Renal cortical epithelial cell (primary cell): ENCODE measurements at regions not wholly inside any gene's neighbourhood (a gene's known extent, or its start where the extent isn't known, plus 50 kb on each side); places are given as distances from the start of the nearest gene placed in this dataset.
A peak's percentile ranks its signal among the peaks of the same experiment; 100 is the strongest.
"Not testable (repeated sequence)": the region's sequence is repeated elsewhere in the genome, so short reads cannot be mapped to it uniquely, and the experiment has no call there.

Source experiments
- DNase-seq: peaks from one replicate; pipeline ENCODE4 v3.0.0-alpha.2; 2011; ENCODE audit warnings: low read depth

- DNase-seq = peak; percentile 86
Measured at GRCh38 chr12:18849080-18849479, 111.2 kb downstream of the CAPZA3 start.

- DNase-seq = no peak
Measured at GRCh38 chr12:18849761-18850160, 111.8 kb downstream of the CAPZA3 start.

GRCh38 chr12:18850752-18851151, 112.8 kb downstream of the CAPZA3 start:
- no peak for DNase-seq

- no peak for DNase-seq
Measured at GRCh38 chr12:18851271-18851670, 113.4 kb downstream of the CAPZA3 start.

DNA sequence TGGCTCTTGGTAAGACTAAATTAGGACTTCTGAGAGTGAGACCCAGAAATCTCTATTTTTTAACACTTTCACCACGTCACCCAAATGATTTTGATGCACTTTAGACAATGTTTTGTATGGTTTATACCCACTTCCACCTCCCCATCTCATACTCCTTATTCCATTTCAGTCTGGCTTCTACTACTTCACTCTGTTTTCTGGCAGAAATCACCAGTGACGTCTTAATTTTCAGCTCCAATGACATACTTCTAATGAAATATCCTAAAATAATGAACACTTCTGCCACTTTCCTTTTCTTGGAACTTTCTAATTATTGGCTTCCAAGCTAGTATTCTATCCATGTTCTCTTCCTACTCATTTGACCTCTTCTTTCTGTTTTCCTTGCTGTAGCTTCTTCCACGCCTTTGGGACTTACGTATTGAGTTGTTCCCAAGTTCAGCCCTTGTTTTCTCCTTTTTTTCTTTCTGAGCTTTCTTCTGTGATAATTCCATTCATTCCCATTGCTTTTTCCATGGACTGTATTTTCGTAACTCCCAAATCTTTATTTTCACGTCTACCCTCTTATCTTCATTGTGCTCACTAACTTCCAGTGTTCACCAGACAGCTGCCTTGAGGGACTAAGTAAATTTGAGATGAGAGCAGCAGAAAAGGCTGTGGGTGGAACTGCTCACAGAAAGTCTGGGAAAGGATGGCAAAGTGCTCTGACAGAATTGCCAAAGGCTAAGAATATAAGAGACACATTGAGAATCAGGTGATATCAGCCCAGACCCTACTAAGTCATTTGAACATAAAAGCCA, 115.8 kb downstream of the CAPZA3 start:
- no peak for DNase-seq

DNA sequence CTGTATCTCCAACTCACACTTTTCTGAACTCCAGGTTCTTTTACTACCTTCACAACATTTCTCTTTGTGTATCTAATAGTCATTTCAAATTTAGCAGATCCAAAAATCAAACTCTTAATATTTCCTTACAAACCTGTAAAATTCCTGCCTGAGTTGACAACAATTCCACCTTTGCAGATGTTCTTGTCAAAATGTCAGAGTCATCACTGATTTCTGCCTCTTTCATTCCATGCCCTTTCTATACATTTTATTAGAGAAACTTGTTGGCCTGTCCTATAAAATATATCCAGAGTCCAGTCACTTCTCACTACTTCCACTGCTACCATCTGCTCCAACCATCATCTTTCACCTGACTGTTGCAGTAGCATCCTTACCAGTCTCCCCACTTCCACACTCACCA, 119.7 kb downstream of the CAPZA3 start:
- DNase-seq = no peak

DNA sequence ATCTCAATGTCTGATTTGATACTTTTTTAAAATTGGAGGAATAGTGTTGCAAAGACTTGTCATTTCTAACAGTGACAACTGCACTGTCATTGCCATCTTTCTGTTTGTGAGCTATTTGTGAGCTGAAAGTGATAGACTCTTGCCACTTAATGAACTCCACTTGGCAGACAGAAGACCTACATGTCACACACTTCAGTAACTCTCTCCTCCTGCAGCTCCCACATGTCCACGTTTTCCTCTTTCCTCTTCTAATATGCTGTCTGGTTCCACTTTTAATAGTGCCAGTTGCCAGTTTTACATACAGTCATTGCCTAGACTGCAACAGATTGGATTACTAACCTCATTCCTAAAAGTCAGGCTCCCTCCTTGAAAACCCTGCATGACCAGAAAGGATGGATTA, 121.5 kb downstream of the CAPZA3 start:
- no peak for DNase-seq

- peak; percentile 21 for DNase-seq
Measured at GRCh38 chr12:18861287-18861858, 123.5 kb downstream of the CAPZA3 start.

DNA sequence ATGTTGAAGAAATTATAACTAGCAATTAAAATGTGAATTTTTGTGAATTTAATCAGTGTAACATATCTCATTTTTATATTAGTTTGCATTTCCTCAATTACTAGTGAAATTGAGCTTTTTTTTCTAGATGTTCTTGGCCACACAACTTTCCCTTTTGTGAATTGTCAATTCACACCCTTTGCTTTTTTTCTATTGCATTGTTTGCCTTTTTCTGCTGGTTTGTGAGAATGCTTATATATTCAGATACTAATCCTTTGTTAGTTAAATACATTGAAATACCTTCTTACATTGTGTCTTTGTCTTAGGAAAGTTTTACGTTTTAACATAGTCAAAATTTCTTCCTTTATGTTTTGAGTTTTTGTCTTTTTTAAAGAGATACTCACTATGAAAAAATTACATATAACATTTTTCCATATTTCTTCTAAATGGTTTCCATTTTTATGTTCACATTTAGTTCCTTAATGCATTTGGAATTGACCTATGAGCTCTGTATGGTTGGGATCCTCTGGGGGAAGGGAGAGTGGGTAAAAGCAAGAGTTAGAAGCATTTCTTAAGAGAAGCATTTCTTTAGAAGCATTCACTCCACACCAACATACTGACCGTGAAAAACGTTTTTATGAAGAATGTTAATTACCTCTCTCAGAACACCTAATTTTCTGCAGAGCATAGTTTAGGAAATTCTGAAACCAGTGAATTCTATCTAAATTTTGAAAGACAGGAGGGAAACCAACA, 126.0 kb downstream of the CAPZA3 start:
- DNase-seq = no peak

GRCh38 chr12:18864900-18865561, 127.1 kb downstream of the CAPZA3 start:
- DNase-seq = peak; percentile 81

- no peak for DNase-seq
Measured at GRCh38 chr12:18868717-18869116, 130.8 kb downstream of the CAPZA3 start.

DNA sequence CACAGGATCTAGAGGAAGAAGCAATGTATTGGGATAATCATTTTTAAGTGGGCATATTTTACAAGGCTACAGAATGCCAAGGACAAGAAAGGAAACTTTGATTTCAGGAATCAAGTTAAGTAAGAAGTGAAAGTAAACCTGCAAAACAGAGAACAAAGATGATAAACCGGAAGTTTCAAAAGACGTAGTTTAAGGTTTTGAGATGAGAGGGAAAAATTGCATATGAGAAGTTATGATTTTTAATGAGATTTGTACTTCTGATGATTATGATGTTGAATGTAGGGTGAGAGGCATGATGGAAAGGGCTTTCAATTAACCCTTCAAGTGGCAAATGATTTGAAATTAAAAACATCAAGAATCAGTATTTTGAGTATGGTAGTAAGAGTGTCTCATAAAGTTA, 134.9 kb downstream of the CAPZA3 start:
- DNase-seq = no peak

- DNase-seq = no peak
Measured at GRCh38 chr12:18878676-18879180, 140.8 kb downstream of the CAPZA3 start.

GRCh38 chr12:18882690-18883089, 144.8 kb downstream of the CAPZA3 start:
- DNase-seq = no peak

DNA sequence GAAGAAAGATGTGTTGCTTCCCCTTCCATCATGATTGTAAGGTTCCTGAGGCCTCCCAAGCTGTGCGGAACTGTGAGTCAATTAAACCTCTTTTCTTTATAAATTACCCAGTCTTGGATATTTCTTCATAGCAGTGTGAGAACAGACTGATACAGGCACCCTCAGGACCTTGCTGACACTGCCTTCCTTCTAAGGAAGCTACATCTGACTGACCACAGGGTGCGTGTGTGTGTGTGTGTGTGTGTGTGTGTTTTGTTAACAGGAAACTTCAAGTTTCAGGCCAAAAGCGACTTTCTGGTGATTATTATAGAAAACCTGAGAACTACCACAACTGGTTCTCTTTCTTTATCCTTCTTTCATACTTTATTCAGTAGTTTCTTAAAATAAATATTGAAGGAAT, 149.0 kb downstream of the CAPZA3 start:
- DNase-seq = peak; percentile 12

DNA sequence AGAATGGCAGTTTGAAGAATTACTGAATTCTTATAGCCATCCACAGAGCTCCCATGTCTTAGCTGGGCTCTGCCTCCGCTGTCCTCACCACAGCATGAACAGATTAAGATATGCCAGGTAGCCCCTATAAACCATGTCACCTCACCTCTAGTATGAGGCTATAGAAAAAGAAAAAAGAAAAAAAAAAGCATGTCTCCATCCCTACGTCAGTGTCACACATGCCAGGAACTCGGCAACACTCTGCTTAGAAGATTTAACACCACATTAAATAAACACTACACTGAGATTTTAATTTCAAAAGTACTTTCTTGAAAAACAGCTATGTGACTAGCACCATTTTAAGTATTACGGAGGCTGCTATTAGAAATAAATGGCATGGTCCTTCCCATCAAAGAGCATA, 149.4 kb downstream of the CAPZA3 start:
- no peak for DNase-seq

DNA sequence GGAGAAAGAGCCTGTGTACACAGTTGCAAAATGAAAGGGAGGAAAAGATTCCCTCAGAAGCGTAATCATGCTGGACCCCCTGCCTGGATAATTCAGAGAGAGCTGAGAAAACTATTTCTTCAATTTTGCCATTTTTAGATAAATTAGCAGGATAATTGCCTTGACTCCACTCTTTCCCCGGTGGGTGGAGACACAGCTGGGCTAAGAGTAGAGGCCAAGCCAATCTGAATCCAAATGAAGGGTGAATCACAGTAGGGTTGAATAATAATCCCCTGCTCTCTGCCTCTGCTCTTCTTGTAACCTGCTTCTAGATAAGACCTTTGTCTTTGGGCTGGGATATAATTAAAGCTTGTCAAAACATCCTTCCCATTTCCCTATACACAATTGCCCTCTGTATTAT, 150.1 kb downstream of the CAPZA3 start:
- no peak for DNase-seq

DNA sequence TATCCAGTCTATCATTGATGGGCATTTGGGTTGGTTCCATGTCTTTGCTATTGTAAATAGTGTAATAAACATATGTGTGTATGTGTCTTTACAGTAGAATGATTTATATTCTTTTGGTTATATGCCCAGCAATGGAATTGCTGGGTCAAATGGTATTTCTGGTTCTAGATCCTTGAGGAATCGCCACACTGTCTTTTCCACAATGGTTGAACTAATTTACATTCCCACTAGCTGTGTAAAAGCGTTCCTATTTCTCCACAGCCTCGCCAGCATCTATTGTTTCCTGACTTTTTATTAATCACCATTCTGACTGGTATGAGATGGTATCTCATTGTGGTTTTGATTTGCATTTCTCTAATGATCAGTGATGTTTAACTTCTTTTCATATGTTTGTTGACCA, 152.7 kb downstream of the CAPZA3 start:
- not testable (repeated sequence) for DNase-seq

DNA sequence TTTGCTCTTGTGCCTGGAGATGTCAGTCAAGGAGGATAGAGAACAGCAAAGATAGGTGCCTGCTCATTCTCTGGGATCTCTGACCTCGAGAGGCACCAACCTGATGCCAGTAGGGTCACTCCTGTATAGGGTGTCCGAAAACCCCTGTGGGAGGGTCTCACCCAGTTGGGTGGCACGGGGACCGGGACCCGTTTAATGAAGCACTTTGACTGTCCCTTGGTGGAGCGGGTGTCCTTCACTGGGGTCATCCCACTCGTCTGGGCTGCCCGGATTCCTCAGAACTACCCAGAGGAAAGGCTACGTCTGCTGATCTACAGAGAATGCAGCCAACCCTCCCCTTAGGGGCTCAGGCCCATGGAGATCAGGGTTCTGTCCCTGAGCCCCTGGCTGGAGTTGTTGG, 157.6 kb downstream of the CAPZA3 start:
- no peak for DNase-seq

- no peak for DNase-seq
Measured at GRCh38 chr12:18895946-18896345, 158.0 kb downstream of the CAPZA3 start.

- DNase-seq = peak; percentile 7
Measured at GRCh38 chr12:18897823-18898222, 159.9 kb downstream of the CAPZA3 start.

- DNase-seq = no peak
Measured at GRCh38 chr12:18898470-18898869, 160.6 kb downstream of the CAPZA3 start.
